ENCODE measurements at regions not wholly inside any gene's neighbourhood (a gene's known extent, or its start where the extent isn't known, plus 50 kb on each side); places are given as distances from the start of the nearest gene placed in this dataset.
"Not testable (repeated sequence)": the region's sequence is repeated elsewhere in the genome, so short reads cannot be mapped to it uniquely, and the experiment has no call there.

- DNase-seq: not testable (repeated sequence)
Measured at GRCh38 chr9:24067107-24067506, 241.1 kb upstream of the ELAVL2 start.

GRCh38 chr9:24059651-24060050 lies 233.6 kb upstream of the ELAVL2 start:
- no peak for DNase-seq

GRCh38 chr9:24051587-24051986 lies 225.5 kb upstream of the ELAVL2 start:
- no peak for DNase-seq

DNA sequence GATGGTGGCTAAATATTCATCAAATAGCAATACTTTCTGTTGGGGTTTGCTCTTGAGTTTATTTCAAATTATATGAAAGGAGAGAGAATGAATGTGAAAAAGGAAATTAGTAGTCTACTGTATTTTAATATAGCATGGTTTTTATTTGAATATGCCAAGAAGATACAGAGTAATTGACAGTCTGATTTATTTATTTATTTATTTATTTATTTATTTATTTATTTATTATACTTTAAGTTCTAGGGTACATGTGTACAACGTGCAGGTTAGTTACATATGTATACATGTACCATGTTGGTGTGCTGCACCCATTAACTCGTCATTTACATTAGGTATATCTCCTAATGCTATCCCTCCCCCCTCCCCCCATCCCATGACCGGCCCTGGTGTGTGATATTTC lies 224.2 kb upstream of the ELAVL2 start:
- not testable (repeated sequence) for DNase-seq

GRCh38 chr9:24045150-24045549 lies 219.1 kb upstream of the ELAVL2 start:
- DNase-seq: no peak

DNA sequence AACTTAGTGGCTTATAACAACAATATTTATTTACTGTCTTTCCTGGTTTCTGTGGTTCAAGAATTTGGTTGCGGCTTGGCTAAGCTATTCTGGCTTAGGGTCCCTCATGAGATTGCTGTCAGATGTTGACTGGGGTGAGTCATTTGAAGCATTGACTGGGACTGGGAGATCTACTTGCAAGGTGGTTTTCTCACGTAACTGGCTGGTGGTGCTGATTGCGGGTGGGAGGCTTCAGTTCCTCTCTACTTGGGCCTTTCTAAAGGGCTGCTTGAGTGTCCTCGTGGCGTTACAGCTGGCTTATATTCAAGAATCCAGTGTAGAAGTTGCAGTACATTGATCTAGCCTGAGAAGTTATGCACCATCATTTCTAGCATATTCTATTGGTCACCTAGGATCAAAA lies 218.5 kb upstream of the ELAVL2 start:
- DNase-seq: no peak

DNA sequence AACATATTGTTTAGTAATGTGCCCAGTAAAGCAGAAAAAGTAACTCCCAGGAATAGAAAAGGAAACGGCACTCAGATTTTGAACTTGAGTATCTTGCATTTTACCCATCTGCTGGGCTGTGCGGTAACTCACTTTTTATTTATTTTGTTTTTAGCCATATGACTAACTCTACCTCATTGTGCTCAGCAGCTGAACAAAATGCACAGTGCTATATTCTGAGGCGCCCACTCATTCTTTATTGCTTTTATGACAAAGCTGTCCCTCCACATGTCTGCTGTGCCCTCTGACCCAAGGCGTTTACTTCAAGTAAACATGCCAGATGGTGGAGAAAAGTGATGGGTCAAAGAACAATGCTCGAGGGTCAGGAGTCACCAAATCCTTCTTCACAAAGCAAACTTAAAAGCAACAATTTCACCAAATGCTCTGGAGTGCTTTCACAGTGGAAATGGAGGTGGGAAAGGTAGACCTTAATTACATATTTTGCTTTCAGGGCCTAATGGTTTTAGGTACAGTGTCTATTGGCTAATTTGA lies 215.2 kb upstream of the ELAVL2 start:
- no peak for DNase-seq

GRCh38 chr9:24036459-24036858 lies 210.4 kb upstream of the ELAVL2 start:
- DNase-seq: no peak

- no peak for DNase-seq
Measured at GRCh38 chr9:24035816-24036215, 209.8 kb upstream of the ELAVL2 start.

- DNase-seq: no peak
Measured at GRCh38 chr9:24011881-24012280, 185.8 kb upstream of the ELAVL2 start.

GRCh38 chr9:24011009-24011717 lies 185.1 kb upstream of the ELAVL2 start:
- no peak for DNase-seq

DNA sequence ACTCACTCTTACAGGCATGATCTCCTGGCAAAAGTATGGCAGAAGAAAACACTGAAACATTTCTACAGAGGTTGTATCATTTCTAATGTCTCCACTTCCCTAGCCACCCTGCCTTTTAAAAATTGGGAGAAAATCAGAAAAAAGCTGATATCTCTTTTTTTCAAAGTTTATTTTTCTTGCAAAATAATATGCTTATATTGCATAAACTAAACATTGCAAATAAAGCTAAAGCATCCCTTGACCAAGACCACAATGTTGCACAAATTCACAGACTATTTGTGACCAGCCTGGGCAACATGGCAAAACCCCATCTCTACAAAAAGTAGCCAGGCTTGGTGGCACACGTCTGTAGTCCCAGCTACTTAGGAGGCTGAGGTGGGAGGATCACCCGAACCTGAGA lies 183.3 kb upstream of the ELAVL2 start:
- DNase-seq: no peak

- no peak for DNase-seq
Measured at GRCh38 chr9:24007185-24007584, 181.1 kb upstream of the ELAVL2 start.

DNA sequence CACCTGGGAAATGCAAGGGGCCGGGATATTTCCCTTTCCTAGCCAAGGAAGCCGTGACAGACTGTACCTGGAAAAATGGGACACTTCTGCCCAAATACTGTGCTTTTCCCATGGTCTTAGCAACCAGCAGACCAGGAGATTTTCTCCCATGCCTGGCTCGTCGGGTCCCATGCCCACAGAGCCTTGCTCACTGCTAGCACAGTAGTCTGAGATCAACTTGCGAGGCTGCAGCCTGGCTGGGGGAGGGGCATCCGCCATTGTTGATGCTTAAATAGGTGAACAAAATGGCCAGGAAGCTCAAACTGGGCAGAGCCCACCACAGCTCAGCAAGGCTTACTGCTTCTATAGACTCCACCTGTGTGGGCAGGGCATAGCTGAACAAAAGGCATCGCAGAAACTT lies 165.8 kb upstream of the ELAVL2 start:
- not testable (repeated sequence) for DNase-seq

- DNase-seq: no peak
Measured at GRCh38 chr9:23979491-23979890, 153.5 kb upstream of the ELAVL2 start.

- no peak for DNase-seq
Measured at GRCh38 chr9:23962101-23962500, 136.1 kb upstream of the ELAVL2 start.

DNA sequence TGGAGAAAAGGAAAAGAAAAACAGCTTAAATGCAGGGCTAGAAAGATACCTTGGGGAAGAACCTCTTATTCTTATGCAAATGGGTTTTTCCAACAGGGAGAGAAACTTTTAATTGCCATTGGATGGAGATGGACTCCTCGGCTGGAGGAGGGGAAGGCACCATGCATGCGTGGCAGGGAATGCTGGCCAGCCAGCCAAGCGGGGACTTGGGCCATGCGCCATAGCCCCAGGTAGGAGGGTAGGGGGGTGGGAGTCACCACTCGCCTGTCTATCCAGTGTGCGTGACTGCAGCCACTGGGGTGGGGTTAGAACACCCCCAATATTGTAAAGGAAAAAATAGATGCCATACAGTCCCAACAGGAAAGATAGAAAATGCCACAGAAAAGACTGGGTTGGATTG lies 119.9 kb upstream of the ELAVL2 start:
- no peak for DNase-seq

GRCh38 chr9:23941051-23941450 lies 115.0 kb upstream of the ELAVL2 start:
- no peak for DNase-seq

DNA sequence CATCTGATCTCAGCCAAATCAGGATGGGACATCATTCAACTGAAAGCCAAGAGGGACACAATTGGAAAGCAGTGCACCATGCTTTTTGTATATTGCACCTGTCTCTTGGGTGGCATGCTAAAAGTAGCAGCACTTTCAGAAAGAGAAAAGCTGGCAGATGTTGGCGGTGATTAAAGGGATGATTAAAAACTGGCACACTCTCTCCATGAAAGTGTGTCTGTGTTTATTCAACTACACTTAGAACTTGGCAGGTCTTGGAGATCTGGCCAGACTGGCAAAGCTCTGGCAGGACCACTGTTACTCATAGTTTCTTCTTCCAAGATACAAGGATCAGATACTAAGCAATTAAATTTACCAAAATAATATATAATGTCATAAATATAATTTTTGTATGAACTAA lies 112.9 kb upstream of the ELAVL2 start:
- no peak for DNase-seq

DNA sequence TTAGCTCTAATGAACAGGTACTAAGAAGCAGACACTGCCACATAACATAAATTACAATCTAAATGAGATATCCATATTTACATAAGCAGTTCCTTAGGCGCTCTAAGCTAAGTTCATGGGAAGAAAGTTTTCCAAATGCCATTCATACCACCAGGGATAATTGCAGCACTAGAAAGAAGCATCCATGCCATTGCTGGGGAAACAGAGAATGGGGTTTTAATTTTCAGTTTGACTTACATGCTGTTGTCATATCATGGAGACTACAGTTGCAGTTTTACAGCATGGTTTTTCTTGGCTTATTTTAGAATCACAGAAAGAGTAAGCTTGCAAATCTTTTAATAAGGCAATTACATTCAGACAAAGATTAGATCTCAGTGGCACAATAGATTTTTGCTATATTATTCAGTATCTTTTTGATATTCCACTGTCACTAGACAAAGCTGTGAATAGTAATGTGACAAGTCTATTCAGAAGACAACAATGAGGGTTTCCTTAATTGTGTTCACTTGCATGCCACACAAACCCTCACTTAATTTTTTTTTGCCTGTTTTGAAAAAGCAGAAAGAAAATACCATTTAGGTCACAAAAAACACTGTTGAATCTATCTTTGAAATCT lies 108.4 kb upstream of the ELAVL2 start:
- DNase-seq: no peak

DNA sequence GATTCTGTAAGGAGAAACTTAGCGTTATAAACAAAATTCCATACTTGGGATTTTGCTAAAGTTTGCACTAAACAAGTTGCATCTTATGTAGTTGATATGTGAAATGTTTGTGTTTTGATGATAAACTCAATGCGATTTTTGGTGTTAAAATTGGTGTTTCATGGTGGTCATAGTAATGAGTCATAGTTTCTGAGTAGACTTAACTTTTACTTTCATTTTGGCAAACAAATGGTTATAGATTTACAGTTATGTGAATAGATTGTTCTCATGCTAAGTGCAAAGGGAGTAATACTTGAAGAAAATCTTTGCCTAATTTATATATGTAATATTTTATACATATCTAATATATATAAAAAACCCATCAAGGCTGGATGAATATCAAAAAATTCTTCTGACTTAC lies 107.3 kb upstream of the ELAVL2 start:
- no peak for DNase-seq

- no peak for DNase-seq
Measured at GRCh38 chr9:23926368-23926767, 100.3 kb upstream of the ELAVL2 start.

- no peak for DNase-seq
Measured at GRCh38 chr9:23914431-23915003, 88.5 kb upstream of the ELAVL2 start.

- no peak for DNase-seq
Measured at GRCh38 chr9:23907343-23907742, 81.3 kb upstream of the ELAVL2 start.
